Activated T-cell treated with anti-CD3 and anti-CD28 coated beads, Interleukin-2, amount 50 U/mL, for 4 hours (primary cell): ENCODE measurements at regions not wholly inside any gene's neighbourhood (a gene's known extent, or its start where the extent isn't known, plus 50 kb on each side); places are given as distances from the start of the nearest gene placed in this dataset.
"Not testable (repeated sequence)": the region's sequence is repeated elsewhere in the genome, so short reads cannot be mapped to it uniquely, and the experiment has no call there.

ENCODE experiments used
- ATAC-seq, 2 donors: fragments of 200-7000 bp; cut with Tn5 transposase; one replicate each; pipeline ENCODE4 v1.10.0; 2021
- DNase-seq: peaks from one replicate; pipeline ENCODE4 v3.0.0-alpha.2; 2020
- H3K27me3 Mint-ChIP-seq: one replicate; pipeline ENCODE4 v1.8.0; 2021; ENCODE audit warnings: low read depth, mixed read lengths
- H3K36me3 Mint-ChIP-seq: one replicate; pipeline ENCODE4 v1.8.0; 2022; ENCODE audit warnings: mixed read lengths; ENCODE audit not compliant: insufficient read depth
- H3K4me1 Mint-ChIP-seq: one replicate; pipeline ENCODE4 v1.8.0; 2021; ENCODE audit warnings: low read depth, mixed read lengths
- H3K4me3 Mint-ChIP-seq: one replicate; pipeline ENCODE4 v1.8.0; 2021; ENCODE audit warnings: mild to moderate bottlenecking, moderate library complexity, mixed read lengths
- H3K9me3 Mint-ChIP-seq: one replicate; pipeline ENCODE4 v1.8.0; 2021; ENCODE audit warnings: mixed read lengths

- Mint-ChIP-seq H3K36me3 (no peaks in the 10 kb centered on the region), H3K27me3 (no peaks in the 10 kb centered on the region), H3K9me3 (peaks cover 15% of the 10 kb centered on the region), H3K4me1 (no peaks in the 10 kb centered on the region), H3K4me3 (no peak overlapping the region)
- ATAC-seq = no peak
- no peak for DNase-seq
These were observed 900.3 kb upstream of the MIR17HG start for GRCh38 chr13:90447034-90447733.

- no peak overlapping the region for H3K4me3 Mint-ChIP-seq
- no peaks in the 10 kb centered on the region for H3K27me3 Mint-ChIP-seq
- DNase-seq (no peak), ATAC-seq (no peak)
- H3K36me3 Mint-ChIP-seq = no peaks in the 10 kb centered on the region
- H3K9me3 Mint-ChIP-seq = peaks cover 15% of the 10 kb centered on the region
- no peaks in the 10 kb centered on the region for H3K4me1 Mint-ChIP-seq
These were observed 899.8 kb upstream of the MIR17HG start for GRCh38 chr13:90447734-90448101.

- no peak for ATAC-seq
- Mint-ChIP-seq H3K9me3 (peaks cover 15% of the 10 kb centered on the region), H3K4me3 (no peak overlapping the region), H3K4me1 (no peaks in the 10 kb centered on the region), H3K27me3 (no peaks in the 10 kb centered on the region), H3K36me3 (no peaks in the 10 kb centered on the region)
- no peak for DNase-seq
These were observed 898.9 kb upstream of the MIR17HG start for GRCh38 chr13:90448466-90449037.

- no peak for ATAC-seq
- no peaks in the 10 kb centered on the region for H3K4me1 Mint-ChIP-seq
- peaks cover 9% of the 10 kb centered on the region for H3K9me3 Mint-ChIP-seq
These were observed 894.1 kb upstream of the MIR17HG start for GRCh38 chr13:90453342-90453741.

GRCh38 chr13:90454002-90454636 lies 893.4 kb upstream of the MIR17HG start:
- H3K36me3 Mint-ChIP-seq = no peaks in the 10 kb centered on the region

More at GRCh38 chr13:90453342-90453741, 894.1 kb upstream of the MIR17HG start:
- Mint-ChIP-seq H3K27me3 (no peaks in the 10 kb centered on the region), H3K36me3 (no peaks in the 10 kb centered on the region), H3K4me3 (no peak overlapping the region)
- no peak for DNase-seq

GRCh38 chr13:90455067-90455466 lies 892.4 kb upstream of the MIR17HG start:
- DNase-seq (no peak), ATAC-seq (no peak)
- H3K9me3 Mint-ChIP-seq = peaks cover 6% of the 10 kb centered on the region
- no peaks in the 10 kb centered on the region for H3K4me1 Mint-ChIP-seq
- H3K36me3 Mint-ChIP-seq = no peaks in the 10 kb centered on the region
- H3K27me3 Mint-ChIP-seq = no peaks in the 10 kb centered on the region
- H3K4me3 Mint-ChIP-seq = no peak overlapping the region

More at GRCh38 chr13:90454002-90454636, 893.4 kb upstream of the MIR17HG start:
- ATAC-seq (no peak), DNase-seq (no peak)
- H3K4me3 Mint-ChIP-seq = no peak overlapping the region
- H3K9me3 Mint-ChIP-seq = peaks cover 9% of the 10 kb centered on the region
- H3K27me3 Mint-ChIP-seq = no peaks in the 10 kb centered on the region
- no peaks in the 10 kb centered on the region for H3K4me1 Mint-ChIP-seq

- DNase-seq = no peak
- no peak for ATAC-seq
- Mint-ChIP-seq H3K4me3 (no peak overlapping the region), H3K9me3 (peaks cover 6% of the 10 kb centered on the region), H3K36me3 (no peaks in the 10 kb centered on the region), H3K4me1 (no peaks in the 10 kb centered on the region), H3K27me3 (no peaks in the 10 kb centered on the region)
These were observed 891.7 kb upstream of the MIR17HG start for GRCh38 chr13:90455823-90456222.

- DNase-seq (no peak), ATAC-seq (no peak)
- Mint-ChIP-seq H3K4me1 (no peaks in the 10 kb centered on the region), H3K36me3 (no peaks in the 10 kb centered on the region), H3K27me3 (no peaks in the 10 kb centered on the region), H3K4me3 (no peak overlapping the region), H3K9me3 (peaks cover 6% of the 10 kb centered on the region)
These were observed 886.1 kb upstream of the MIR17HG start for GRCh38 chr13:90461398-90461797.

GRCh38 chr13:90477216-90477615 lies 870.3 kb upstream of the MIR17HG start:
- H3K27me3 Mint-ChIP-seq = no peaks in the 10 kb centered on the region
- no peak for ATAC-seq
- H3K4me1 Mint-ChIP-seq = no peaks in the 10 kb centered on the region
- H3K36me3 Mint-ChIP-seq = no peaks in the 10 kb centered on the region
- DNase-seq = no peak
- no peak overlapping the region for H3K4me3 Mint-ChIP-seq
- H3K9me3 Mint-ChIP-seq = peaks cover 9% of the 10 kb centered on the region

- H3K36me3 Mint-ChIP-seq = no peaks in the 10 kb centered on the region
- H3K9me3 Mint-ChIP-seq = peaks cover 10% of the 10 kb centered on the region
- no peak overlapping the region for H3K4me3 Mint-ChIP-seq
- no peak for ATAC-seq
- no peaks in the 10 kb centered on the region for H3K4me1 Mint-ChIP-seq
- DNase-seq = no peak
- H3K27me3 Mint-ChIP-seq = no peaks in the 10 kb centered on the region
These were observed 863.6 kb upstream of the MIR17HG start for GRCh38 chr13:90483906-90484305.

GRCh38 chr13:90485436-90485835 lies 862.1 kb upstream of the MIR17HG start:
- Mint-ChIP-seq H3K4me1 (no peaks in the 10 kb centered on the region), H3K27me3 (no peaks in the 10 kb centered on the region), H3K4me3 (no peak overlapping the region), H3K9me3 (peaks cover 10% of the 10 kb centered on the region), H3K36me3 (no peaks in the 10 kb centered on the region)
- DNase-seq = no peak
- no peak for ATAC-seq

- H3K27me3 Mint-ChIP-seq = no peaks in the 10 kb centered on the region
- H3K4me3 Mint-ChIP-seq = no peak overlapping the region
- peaks cover 14% of the 10 kb centered on the region for H3K9me3 Mint-ChIP-seq
- no peak for DNase-seq
- H3K4me1 Mint-ChIP-seq = no peaks in the 10 kb centered on the region
- no peaks in the 10 kb centered on the region for H3K36me3 Mint-ChIP-seq
- no peak for ATAC-seq
These were observed 854.6 kb upstream of the MIR17HG start for GRCh38 chr13:90492872-90493271.

GRCh38 chr13:90493667-90494066 lies 853.8 kb upstream of the MIR17HG start:
- H3K27me3 Mint-ChIP-seq = no peaks in the 10 kb centered on the region
- no peak for ATAC-seq
- no peak for DNase-seq
- no peaks in the 10 kb centered on the region for H3K4me1 Mint-ChIP-seq
- no peak overlapping the region for H3K4me3 Mint-ChIP-seq
- H3K36me3 Mint-ChIP-seq = no peaks in the 10 kb centered on the region
- H3K9me3 Mint-ChIP-seq = peaks cover 14% of the 10 kb centered on the region

- not testable (repeated sequence) for H3K27me3 Mint-ChIP-seq, ATAC-seq, H3K4me1 Mint-ChIP-seq, H3K4me3 Mint-ChIP-seq, H3K36me3 Mint-ChIP-seq, DNase-seq
- H3K9me3 Mint-ChIP-seq = peaks cover 14% of the 10 kb centered on the region
These were observed 852.6 kb upstream of the MIR17HG start for GRCh38 chr13:90494849-90495248.

- ATAC-seq (no peak), DNase-seq (no peak)
- no peaks in the 10 kb centered on the region for H3K36me3 Mint-ChIP-seq
- no peaks in the 10 kb centered on the region for H3K27me3 Mint-ChIP-seq
- peaks cover 13% of the 10 kb centered on the region for H3K9me3 Mint-ChIP-seq
- no peak overlapping the region for H3K4me3 Mint-ChIP-seq
- H3K4me1 Mint-ChIP-seq = no peaks in the 10 kb centered on the region
These were observed 849.4 kb upstream of the MIR17HG start for GRCh38 chr13:90498096-90498495.
